ENCODE measurements at regions not wholly inside any gene's neighbourhood (a gene's known extent, or its start where the extent isn't known, plus 50 kb on each side); places are given as distances from the start of the nearest gene placed in this dataset.

DNA sequence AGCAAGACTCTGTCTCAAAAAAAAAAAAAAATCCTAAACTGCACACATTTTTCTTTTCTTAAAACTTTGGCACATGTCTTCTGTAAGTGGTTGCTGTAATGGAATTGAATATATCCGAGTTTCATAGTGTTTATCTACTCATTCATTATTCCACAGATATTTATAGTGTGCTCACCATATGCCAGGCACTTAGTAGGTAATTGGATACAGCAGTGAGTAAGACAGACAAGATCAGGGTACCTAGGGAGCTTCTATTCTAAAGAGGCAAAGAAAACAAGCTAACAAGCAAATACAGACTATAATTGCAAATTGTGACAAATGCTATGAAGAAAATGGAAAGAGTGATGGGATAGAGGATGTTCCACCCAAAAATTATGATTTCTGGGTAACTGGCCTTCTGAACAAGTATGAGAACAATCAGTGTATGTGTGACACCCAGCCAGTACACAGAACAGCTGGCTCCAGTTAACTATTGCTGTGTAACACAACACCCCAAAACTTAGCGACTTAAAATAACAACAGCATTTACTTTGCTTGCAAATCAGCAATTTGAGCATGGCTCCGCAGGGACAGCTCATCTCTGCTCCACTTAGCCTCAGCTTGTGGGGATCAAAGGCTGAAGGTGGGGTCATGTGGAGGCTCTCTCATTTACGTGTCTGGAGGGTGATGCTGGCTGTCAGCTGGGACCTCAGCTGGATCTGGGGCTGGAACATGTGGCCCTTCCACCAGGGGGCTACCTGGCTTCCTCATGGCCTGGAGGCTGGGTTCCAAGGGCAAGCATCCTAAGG is 224.9 kb downstream of the INSIG2 start:
- no peak for DNase-seq

DNA sequence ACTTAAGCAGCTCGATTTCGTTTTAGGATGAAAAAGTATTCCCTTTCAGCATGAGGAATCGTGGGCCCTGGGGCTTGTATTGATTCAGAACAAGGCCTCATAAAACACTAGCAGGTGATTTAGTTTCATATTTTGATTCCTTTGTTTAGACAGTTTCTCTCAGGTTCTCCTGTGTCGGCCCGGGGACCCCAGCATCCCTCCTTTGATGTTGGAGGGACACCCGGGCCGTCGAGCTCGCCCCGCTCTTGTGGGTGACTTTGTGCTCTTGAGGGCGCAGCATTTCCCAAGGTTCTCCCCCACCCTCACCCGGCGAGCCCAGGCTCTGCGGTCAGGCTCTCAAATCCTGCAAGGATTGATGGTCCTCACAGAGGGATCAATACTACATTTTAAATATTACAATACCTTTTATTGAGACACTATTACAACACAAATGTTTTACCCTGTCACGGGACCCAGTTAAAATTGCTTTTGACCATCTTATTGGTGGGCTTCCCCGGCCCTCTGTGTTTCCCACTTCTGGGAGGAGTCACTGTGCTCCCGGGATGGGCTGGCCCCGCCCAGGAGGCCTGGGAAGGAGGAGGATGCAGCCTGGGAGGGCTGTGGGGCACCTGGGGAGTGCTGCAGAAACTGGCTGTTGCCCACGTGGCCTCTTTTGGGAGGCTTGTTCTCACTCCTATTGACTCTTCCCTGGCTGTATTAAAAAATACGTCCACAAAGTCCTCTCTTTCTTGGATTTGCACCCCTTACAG is 222.6 kb downstream of the INSIG2 start:
- peak; percentile 27 for DNase-seq

DNA sequence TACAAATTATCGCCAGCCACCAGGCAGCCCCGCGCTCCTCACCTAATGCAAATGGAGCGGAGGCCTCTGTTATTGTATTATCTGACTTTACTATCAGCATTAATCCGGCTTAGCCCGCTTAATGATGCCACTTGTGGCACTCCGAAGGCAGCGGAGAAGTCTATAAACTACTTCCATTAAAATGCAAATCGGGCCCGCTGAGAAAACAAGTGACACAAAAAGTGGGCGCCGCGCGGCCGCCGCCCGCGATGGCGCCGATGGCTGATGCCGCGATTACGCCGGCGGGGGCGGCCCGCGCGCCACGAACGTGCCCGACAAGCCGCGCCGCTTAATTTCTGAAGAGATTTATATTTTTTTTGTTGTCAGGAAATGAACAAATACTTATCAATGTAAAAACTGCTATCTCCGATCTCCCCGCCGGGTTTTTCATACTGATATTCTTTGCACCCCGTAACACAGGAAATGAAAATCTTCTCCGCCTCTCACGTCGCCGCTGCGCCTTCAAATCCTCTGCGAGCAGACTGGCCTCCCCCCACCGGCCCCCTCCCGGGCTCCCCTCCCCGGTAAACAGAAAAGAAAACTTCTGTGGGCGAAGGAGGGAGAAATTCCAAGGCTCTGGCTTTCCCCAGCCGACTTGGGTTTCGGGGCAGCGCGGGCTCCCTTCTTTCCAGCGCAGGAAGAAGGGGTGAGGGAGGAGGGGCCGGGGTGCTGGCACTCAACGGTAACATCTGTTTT is 221.8 kb downstream of the INSIG2 start:
- peak; percentile 63 for DNase-seq

GRCh38 chr2:118309257-118309945 is 221.1 kb downstream of the INSIG2 start:
- DNase-seq, result peak; percentile 29

- no peak for DNase-seq
Measured at GRCh38 chr2:118307864-118308263, 219.6 kb downstream of the INSIG2 start.

DNA sequence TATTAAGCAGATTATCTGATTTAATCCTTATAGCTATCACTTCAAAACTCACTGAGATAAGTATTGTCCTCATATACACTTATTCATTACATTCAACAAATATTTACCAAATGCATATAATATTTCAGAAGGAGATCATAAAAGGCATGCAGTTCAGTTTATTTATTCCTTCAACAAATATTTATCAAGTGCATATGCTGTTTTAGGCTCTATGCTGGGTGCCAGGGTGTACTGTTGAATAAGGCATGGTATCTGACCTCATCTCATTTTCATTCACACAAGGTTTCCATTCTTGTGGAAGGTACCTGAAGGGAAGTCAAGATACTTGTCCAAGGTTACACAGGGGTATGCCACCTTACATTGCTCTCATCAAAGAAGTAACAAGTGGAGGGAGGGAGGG is 213.0 kb downstream of the INSIG2 start:
- no peak for DNase-seq

GRCh38 chr2:118300832-118301231 is 212.6 kb downstream of the INSIG2 start:
- no peak for DNase-seq

DNA sequence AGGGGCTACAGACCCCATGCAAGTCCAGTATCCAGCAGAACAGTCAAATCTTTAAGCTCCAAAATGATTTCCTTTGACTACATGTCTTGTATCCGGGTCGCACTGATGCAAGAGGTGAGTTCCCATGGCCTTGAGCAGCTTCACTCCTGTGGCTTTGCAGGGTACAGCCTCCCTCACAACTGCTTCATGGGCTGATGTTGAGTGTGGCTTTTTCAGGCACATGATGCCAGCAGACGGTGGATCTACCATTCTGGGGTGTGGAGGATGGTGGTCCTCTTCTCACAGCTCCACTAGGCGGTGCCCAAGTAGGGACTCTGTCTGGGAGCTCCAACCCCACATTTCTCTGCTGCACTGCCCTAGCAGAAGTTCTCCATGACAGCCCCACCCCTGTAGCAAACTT is 208.4 kb downstream of the INSIG2 start:
- no peak for DNase-seq

DNA sequence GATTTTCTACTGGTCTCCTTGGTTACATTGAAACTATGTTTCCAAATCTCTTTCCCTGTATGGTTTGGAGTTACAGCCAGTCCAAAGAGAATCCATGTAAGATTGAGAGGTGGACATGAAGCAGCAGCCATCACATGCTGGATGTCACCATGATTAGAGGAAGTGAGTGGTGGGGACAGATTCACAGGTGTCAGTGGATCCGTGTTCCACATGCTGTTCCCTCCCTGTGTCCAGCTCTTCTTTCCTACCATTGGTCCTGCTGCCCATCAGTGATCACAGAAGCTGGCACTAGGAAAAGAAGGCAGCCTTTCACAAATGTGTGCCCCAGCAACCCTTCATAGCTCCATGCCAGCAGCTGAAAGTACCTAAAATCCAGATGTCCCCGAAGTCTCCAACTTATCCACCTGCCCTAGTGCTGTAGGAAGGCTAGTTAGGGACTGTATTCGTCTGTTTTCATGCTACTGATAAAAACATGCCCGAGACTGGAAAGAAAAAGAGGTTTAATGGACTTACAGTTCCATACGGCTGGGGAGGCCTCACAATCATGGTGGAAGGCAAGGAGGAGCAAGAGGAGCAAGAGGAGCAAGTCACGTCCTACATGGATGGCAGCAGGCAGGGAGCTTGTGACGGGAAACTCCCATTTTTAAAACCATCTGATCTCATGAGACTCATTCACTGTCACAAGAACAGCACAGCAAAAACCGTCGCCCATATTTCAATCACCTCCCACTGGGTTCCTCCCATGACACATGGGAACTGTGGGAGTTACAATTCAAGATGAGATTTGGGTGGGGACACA is 207.5 kb downstream of the INSIG2 start:
- DNase-seq, result no peak

DNA sequence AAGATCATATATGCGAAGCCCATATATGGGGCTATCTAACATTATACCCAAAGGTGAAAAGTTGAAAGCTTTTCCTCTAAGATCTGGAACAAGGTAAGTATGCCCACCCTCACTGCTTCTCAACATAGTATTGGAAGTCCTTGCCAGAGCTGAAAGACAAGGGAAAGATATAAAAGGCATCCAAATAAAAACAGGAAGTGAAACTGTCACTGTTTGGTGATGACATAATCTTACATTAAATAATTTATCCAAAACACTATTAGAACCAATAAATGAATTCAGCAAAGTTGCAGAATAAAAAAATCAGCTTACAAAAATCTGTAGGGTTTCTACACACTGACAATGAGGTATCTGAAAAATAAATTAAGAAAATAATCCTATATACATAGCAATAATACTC is 205.8 kb downstream of the INSIG2 start:
- no peak for DNase-seq

GRCh38 chr2:118292991-118293390 is 204.7 kb downstream of the INSIG2 start:
- DNase-seq, result no peak

- DNase-seq, result no peak
Measured at GRCh38 chr2:118291251-118291880, 203.1 kb downstream of the INSIG2 start.

- no peak for DNase-seq
Measured at GRCh38 chr2:118290411-118291250, 202.4 kb downstream of the INSIG2 start.

DNA sequence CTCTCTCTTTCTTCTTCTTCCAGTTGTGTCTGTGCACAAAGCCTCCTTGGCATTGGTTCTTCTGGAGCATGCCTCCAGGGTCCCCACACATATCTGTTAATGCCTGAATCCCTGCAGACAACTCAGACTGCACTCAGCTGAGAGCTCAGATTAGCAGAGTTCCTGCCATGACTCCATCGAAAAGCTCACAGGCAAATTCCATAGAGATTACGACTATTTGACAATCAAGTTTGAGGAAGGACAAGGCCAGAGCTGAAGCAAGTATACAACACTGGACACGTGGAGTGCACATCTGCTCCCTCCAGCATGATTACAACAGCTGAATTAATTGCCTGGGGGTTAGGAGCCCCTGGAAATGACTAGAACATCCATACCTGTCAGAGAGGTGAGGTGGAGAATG is 190.7 kb downstream of the INSIG2 start:
- DNase-seq, result no peak

- no peak for DNase-seq
Measured at GRCh38 chr2:118278046-118278445, 189.8 kb downstream of the INSIG2 start.

DNA sequence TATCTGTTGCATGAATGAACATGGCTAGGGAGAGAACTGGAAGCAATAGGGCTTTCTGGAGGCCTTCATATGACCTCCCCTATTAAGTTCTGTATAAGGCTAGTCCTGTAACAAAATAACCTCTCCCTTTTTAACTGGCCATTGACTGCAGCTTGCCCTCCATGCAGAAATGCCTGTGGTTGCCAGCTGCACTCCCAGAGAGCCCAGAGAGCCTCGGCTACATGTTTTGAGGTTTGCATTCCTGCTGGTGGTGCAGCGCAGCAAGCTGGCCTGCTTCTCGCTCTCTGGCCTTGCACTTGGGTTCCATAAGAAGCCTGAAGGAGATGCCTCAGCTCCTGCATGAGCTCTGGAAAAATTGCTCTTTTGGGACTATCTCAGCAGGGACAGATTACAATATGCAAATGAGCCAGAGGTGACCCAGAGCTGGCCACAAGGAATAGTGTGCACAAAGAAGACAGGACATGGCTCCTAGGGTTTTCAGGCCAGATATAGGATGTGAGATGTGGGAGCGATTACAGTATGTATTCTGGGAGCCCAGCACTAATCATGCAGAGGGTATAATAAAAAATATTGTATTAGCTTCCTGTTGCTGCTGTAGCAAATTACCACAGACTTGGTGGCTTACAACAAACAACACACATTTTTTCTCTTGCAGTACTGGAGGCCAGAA is 186.7 kb downstream of the INSIG2 start:
- DNase-seq, result no peak

- no peak for DNase-seq
Measured at GRCh38 chr2:118272391-118272790, 184.1 kb downstream of the INSIG2 start.

DNA sequence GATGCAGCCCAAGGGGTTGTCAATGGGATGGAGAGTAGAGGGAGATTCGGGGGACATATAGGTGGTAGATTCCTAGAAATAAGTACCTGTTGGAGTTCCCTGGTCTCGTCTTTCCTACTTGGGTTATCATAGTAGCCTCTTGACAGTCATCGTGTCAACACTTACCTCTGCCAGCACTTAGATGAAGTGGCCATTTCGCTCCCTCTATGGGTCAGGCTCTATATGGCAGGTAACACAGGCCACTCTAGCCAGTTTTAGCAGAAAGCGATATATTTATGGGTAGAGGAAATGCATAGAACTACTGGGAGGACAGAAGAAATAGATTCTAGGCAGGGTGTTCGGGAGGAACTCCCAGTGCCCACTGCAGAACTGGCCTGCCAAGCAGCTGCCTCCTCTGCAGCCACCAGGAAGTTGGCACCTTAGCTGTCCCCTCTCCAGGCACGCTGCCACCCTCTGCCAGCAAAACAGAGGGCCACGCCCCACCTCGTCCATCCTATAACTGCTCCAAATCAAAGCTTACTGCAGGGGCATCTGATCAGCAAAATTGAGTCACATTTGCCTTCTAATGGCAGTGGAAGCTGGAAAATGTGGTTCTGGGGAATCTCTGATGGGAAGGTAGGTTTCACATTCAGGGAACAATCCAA is 181.3 kb downstream of the INSIG2 start:
- DNase-seq, result no peak

- DNase-seq, result no peak
Measured at GRCh38 chr2:118268268-118268667, 180.0 kb downstream of the INSIG2 start.
